SH-SY5Y (cell line): ENCODE measurements at regions not wholly inside any gene's neighbourhood (a gene's known extent, or its start where the extent isn't known, plus 50 kb on each side); places are given as distances from the start of the nearest gene placed in this dataset.

ENCODE experiments used
- GATA2 ChIP-seq: IDR thresholded peaks from 2 replicates; pipeline ENCODE4 v1.6.1; 2011; ENCODE audit warnings: mild to moderate bottlenecking, low read depth, low read length
- GATA3 ChIP-seq: IDR thresholded peaks from 2 replicates; pipeline ENCODE4 v1.6.1; 2011; ENCODE audit warnings: low read depth, mild to moderate bottlenecking, low read length, moderate library complexity

DNA sequence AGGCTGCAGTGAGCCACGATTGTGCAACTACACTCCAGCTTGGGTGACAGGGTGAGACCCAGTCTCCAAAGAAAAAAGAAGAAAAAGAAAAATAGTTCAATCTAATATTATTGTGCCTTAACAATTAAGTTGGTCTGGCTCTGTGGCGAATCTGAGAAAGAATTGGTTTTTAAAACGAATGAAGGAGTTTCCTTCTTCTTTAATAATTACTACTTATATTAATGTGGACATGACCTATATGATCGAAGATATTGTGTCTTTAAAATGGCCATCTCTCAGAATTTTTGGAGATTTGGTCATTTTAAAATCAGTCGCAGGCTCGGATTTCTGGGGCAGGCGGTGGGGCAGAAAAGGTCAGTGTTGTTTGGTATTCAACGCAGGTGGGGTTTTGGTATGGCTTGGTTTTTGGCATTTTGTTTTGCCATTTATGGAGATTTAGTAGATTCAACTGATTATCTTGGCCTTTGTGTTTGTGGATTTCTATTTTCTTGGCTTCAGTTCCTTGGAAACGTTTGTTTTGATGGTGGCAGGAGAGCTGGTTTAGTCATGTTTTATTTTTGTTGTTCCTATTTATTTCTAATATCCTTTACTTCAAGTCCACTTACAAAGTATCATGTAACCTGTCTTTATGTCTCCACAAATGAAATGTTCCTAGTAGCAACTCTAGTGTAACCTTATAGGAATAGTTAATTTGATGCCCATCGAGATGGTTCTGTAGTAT lies 178.8 kb upstream of the MKLN1 start:
- TF ChIP-seq GATA2: no peak
- TF ChIP-seq GATA3: no peak
